ENCODE measurements at regions not wholly inside any gene's neighbourhood (a gene's known extent, or its start where the extent isn't known, plus 50 kb on each side); places are given as distances from the start of the nearest gene placed in this dataset.

DNA sequence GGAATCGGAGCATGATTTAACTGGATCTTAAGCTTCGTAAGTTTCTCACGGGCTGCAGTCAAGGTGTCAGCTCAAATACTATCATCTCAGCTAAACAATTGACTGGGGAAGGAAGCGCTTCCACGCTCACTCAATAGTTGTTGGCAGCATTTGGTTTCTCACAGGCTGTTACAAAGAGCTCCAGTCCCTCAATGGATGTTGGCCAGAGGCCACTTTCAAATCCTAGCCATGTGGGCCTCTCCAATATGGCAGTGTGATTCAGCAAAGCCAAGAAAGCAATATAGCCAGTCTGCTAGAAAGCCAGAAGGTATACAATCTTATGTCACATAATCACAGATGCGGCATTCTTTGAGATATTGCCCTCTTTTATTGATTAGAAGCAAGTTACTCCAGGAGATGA lies 98.3 kb upstream of the PHACTR1 start:
- Histone ChIP-seq H3K9me2 (ENCODE audit: low read depth, low read length) (no peaks in the 10 kb centered on the region), H3K4me1 (ENCODE audit: insufficient read depth, low read length, severe bottlenecking) (no peaks in the 10 kb centered on the region), H3F3A (ENCODE audit: insufficient read depth, low read length) (no peaks in the 10 kb centered on the region), H3K4me3 (ENCODE audit: low read depth, low read length, poor library complexity, severe bottlenecking) (no peak overlapping the region), H3K9ac (ENCODE audit: low read length) (no peak overlapping the region), H3K4me2 (ENCODE audit: low read length) (no peak overlapping the region), H4K20me1 (ENCODE audit: insufficient read depth, low read length) (no peaks in the 10 kb centered on the region), H3K79me2 (ENCODE audit: insufficient read depth, low read length) (no peaks in the 10 kb centered on the region), H2AFZ (ENCODE audit: low read length) (no peak overlapping the region), H3K27me3 (ENCODE audit: insufficient read depth, low read length) (no peaks in the 10 kb centered on the region), H3K9me3 (ENCODE audit: low read length) (no peaks in the 10 kb centered on the region), H3K27ac (ENCODE audit: low read depth, low read length, poor library complexity, severe bottlenecking) (no peak overlapping the region), H3K36me3 (ENCODE audit: insufficient read depth, low read length) (no peaks in the 10 kb centered on the region)
- TF ChIP-seq EZH2 (IDR thresholded peaks at IDR 0.05; ENCODE audit: borderline replicate concordance, low read length) = no peak
- TF ChIP-seq, protein P1, sequence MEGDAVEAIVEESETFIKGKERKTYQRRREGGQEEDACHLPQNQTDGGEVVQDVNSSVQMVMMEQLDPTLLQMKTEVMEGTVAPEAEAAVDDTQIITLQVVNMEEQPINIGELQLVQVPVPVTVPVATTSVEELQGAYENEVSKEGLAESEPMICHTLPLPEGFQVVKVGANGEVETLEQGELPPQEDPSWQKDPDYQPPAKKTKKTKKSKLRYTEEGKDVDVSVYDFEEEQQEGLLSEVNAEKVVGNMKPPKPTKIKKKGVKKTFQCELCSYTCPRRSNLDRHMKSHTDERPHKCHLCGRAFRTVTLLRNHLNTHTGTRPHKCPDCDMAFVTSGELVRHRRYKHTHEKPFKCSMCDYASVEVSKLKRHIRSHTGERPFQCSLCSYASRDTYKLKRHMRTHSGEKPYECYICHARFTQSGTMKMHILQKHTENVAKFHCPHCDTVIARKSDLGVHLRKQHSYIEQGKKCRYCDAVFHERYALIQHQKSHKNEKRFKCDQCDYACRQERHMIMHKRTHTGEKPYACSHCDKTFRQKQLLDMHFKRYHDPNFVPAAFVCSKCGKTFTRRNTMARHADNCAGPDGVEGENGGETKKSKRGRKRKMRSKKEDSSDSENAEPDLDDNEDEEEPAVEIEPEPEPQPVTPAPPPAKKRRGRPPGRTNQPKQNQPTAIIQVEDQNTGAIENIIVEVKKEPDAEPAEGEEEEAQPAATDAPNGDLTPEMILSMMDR (IDR thresholded peaks at IDR 0.05; ENCODE audit: low read length) = no peak

DNA sequence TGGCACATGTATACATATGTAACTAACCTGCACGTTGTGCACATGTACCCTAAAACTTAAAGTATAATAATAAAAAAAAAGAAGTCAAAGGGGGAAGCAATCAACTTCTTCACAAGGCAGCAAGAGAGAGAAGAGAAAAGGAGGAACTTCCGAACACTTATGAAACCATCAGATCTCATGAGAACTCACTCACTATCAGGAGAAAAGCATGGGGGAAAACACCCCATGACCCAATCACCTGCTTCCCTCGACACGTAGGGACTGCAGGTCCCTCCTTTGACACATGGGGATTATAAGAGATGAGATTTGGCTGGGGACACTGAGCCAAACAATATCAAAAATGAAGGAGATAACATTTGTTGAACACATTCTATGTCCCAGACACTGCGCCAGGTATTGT lies 94.8 kb upstream of the PHACTR1 start:
- H4K20me1 ChIP-seq (ENCODE audit: insufficient read depth, low read length) = no peaks in the 10 kb centered on the region
- H3K79me2 ChIP-seq (ENCODE audit: insufficient read depth, low read length) = no peaks in the 10 kb centered on the region
- no peak for TF ChIP-seq EZH2 (IDR thresholded peaks at IDR 0.05; ENCODE audit: borderline replicate concordance, low read length)
- H3K4me1 ChIP-seq (ENCODE audit: insufficient read depth, low read length, severe bottlenecking) = no peaks in the 10 kb centered on the region
- no peaks in the 10 kb centered on the region for H3K27me3 ChIP-seq (ENCODE audit: insufficient read depth, low read length)
- no peaks in the 10 kb centered on the region for H3F3A ChIP-seq (ENCODE audit: insufficient read depth, low read length)
- H2AFZ ChIP-seq (ENCODE audit: low read length) = no peak overlapping the region
- no peak overlapping the region for H3K27ac ChIP-seq (ENCODE audit: low read depth, low read length, poor library complexity, severe bottlenecking)
- H3K9me2 ChIP-seq (ENCODE audit: low read depth, low read length) = no peaks in the 10 kb centered on the region
- no peak overlapping the region for H3K4me3 ChIP-seq (ENCODE audit: low read depth, low read length, poor library complexity, severe bottlenecking)
- no peak overlapping the region for H3K9ac ChIP-seq (ENCODE audit: low read length)
- no peaks in the 10 kb centered on the region for H3K9me3 ChIP-seq (ENCODE audit: low read length)
- no peak overlapping the region for H3K4me2 ChIP-seq (ENCODE audit: low read length)
- H3K36me3 ChIP-seq (ENCODE audit: insufficient read depth, low read length) = no peaks in the 10 kb centered on the region

DNA sequence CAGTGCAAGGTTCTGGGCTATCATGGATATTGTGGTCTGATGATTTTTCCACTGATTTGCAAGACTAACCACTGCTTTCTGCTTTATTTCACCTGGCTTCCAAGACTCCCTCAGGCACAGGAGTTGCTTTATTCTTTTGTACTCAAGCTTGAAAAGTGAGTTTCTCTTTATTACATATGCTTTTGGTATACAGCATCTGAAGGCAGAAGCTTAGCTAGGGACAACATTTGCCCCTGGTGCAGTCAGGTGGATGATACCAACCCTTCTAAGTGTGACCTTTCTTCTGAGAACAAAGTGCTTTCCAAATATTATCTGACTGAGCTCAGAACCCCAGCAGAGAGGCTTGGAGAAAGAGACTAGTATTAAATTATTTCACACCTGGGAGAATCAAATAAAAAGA lies 94.0 kb upstream of the PHACTR1 start:
- no peaks in the 10 kb centered on the region for H3K4me1 ChIP-seq (ENCODE audit: insufficient read depth, low read length, severe bottlenecking)
- no peaks in the 10 kb centered on the region for H3K79me2 ChIP-seq (ENCODE audit: insufficient read depth, low read length)
- no peaks in the 10 kb centered on the region for H3K36me3 ChIP-seq (ENCODE audit: insufficient read depth, low read length)
- no peaks in the 10 kb centered on the region for H3F3A ChIP-seq (ENCODE audit: insufficient read depth, low read length)
- TF ChIP-seq, protein P1 (IDR thresholded peaks at IDR 0.05; ENCODE audit: low read length) = no peak
- no peak for TF ChIP-seq EZH2 (IDR thresholded peaks at IDR 0.05; ENCODE audit: borderline replicate concordance, low read length)
- H3K27me3 ChIP-seq (ENCODE audit: insufficient read depth, low read length) = no peaks in the 10 kb centered on the region
- no peak overlapping the region for H3K27ac ChIP-seq (ENCODE audit: low read depth, low read length, poor library complexity, severe bottlenecking)
- H2AFZ ChIP-seq (ENCODE audit: low read length) = no peak overlapping the region
- H3K9me3 ChIP-seq (ENCODE audit: low read length) = no peaks in the 10 kb centered on the region
- no peak overlapping the region for H3K4me2 ChIP-seq (ENCODE audit: low read length)
- H3K9ac ChIP-seq (ENCODE audit: low read length) = no peak overlapping the region
- no peaks in the 10 kb centered on the region for H3K9me2 ChIP-seq (ENCODE audit: low read depth, low read length)
- no peak overlapping the region for H3K4me3 ChIP-seq (ENCODE audit: low read depth, low read length, poor library complexity, severe bottlenecking)
- no peaks in the 10 kb centered on the region for H4K20me1 ChIP-seq (ENCODE audit: insufficient read depth, low read length)

DNA sequence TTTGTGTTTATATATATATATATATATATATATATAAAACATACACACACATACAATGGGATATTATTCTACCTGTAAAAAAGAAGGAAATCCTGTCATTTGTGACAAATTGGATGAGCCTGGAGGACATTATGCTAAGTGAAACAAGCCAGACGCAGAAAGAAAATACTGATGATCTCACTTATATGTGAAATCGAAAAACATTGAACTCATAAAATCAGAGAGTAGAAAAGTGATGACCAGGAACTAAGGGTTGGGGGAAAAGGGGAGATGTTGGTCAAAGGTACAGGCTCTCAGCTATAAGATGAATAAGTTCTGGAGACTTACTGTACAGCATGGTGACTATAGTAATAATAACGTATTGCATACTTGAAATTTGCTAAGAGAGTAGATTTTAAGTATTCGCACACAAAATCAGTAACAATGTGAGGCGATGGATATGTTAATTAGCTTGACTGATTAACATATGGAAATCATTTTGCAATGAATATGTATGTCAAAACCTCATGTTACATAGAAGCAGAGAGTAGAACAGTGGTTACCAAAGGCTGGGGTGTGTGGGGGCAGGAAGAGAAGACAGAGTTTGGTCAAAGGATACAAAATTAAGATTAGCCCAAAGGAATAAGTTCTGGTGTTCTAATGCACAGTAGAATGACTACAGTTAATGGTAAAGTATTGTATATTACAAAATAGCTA lies 92.3 kb upstream of the PHACTR1 start:
- no peaks in the 10 kb centered on the region for H4K20me1 ChIP-seq (ENCODE audit: insufficient read depth, low read length)
- H3K9ac ChIP-seq (ENCODE audit: low read length) = no peak overlapping the region
- H3K27ac ChIP-seq (ENCODE audit: low read depth, low read length, poor library complexity, severe bottlenecking) = no peak overlapping the region
- H2AFZ ChIP-seq (ENCODE audit: low read length) = no peak overlapping the region
- no peak overlapping the region for H3K4me2 ChIP-seq (ENCODE audit: low read length)
- no peaks in the 10 kb centered on the region for H3K27me3 ChIP-seq (ENCODE audit: insufficient read depth, low read length)
- no peaks in the 10 kb centered on the region for H3K9me3 ChIP-seq (ENCODE audit: low read length)
- TF ChIP-seq, protein P1 (IDR thresholded peaks at IDR 0.05; ENCODE audit: low read length) = no peak
- no peak for TF ChIP-seq EZH2 (IDR thresholded peaks at IDR 0.05; ENCODE audit: borderline replicate concordance, low read length)
- H3K36me3 ChIP-seq (ENCODE audit: insufficient read depth, low read length) = no peaks in the 10 kb centered on the region
- no peaks in the 10 kb centered on the region for H3K4me1 ChIP-seq (ENCODE audit: insufficient read depth, low read length, severe bottlenecking)
- H3K79me2 ChIP-seq (ENCODE audit: insufficient read depth, low read length) = no peaks in the 10 kb centered on the region
- H3F3A ChIP-seq (ENCODE audit: insufficient read depth, low read length) = no peaks in the 10 kb centered on the region
- no peaks in the 10 kb centered on the region for H3K9me2 ChIP-seq (ENCODE audit: low read depth, low read length)
- H3K4me3 ChIP-seq (ENCODE audit: low read depth, low read length, poor library complexity, severe bottlenecking) = no peak overlapping the region
